Upper lobe of left lung (tissue), 6 donors: ENCODE measurements at regions not wholly inside any gene's neighbourhood (a gene's known extent, or its start where the extent isn't known, plus 50 kb on each side); places are given as distances from the start of the nearest gene placed in this dataset.
A peak's percentile ranks its signal among the peaks of the same experiment; 100 is the strongest.

ENCODE experiments used
- ATAC-seq, 2 donors: fragments of 200-7000 bp; cut with Tn5 transposase; one replicate each; pipeline ENCODE4 v1.9.1; 2022; ENCODE audit warnings: mild to moderate bottlenecking in 2 of 2, moderate library complexity in 2 of 2; ENCODE audit not compliant: low FRiP score in 2 of 2
- DNase-seq, 2 donors: peaks; one replicate each; pipeline ENCODE4 v3.0.0-alpha.2; 2019 to 2020
- H3K27ac ChIP-seq, 4 donors: fragments of 200-600 bp; sonication (generic); one replicate each; pipeline ENCODE4 v1.5.1; 2016 to 2019
- H3K27me3 ChIP-seq, 4 donors: fragments of 200-600 bp; sonication (generic); one replicate each; pipeline ENCODE4 v1.5.1; 2017 to 2019
- H3K36me3 ChIP-seq, 4 donors: fragments of 200-600 bp; sonication (generic); one replicate each; pipeline ENCODE4 v1.5.1; 2016 to 2019
- H3K4me1 ChIP-seq, 4 donors: fragments of 200-600 bp; sonication (generic); one replicate each; pipeline ENCODE4 v1.5.1; 2018 to 2019
- H3K4me3 ChIP-seq, 4 donors: fragments of 200-600 bp; sonication (generic); one replicate each; pipeline ENCODE4 v1.5.1; 2017 to 2019; ENCODE audit warnings: mild to moderate bottlenecking in 2 of 4, moderate library complexity in 1 of 4
- H3K9me3 ChIP-seq, 4 donors: fragments of 200-600 bp; sonication (generic); one replicate each; pipeline ENCODE4 v1.5.1; 2018 to 2019
- EP300 ChIP-seq, 4 donors: sonication (generic); formaldehyde crosslinking; IDR thresholded peaks; one replicate each; pipeline ENCODE4 v1.5.1; 2017; ENCODE audit warnings: antibody characterized with exemption in 4 of 4, control low read depth in 2 of 4
- POLR2A ChIP-seq, 4 donors: fragments of 450-650 bp; IDR thresholded peaks; one replicate each; pipeline ENCODE4 v1.5.1; 2016 to 2017; ENCODE audit warnings: antibody characterized with exemption in 4 of 4, mild to moderate bottlenecking in 2 of 4
- POLR2AphosphoS5 ChIP-seq, 2 donors: sonication (generic); formaldehyde crosslinking; IDR thresholded peaks; one replicate each; pipeline ENCODE4 v1.5.1; 2017; ENCODE audit warnings: antibody characterized with exemption in 2 of 2
- WGBS, 2 donors: methylation state at CpG; one replicate each; pipeline ENCODE4 v1.1.5; 2017 to 2018; 5-methylcytosine and 5-hydroxymethylcytosine counted together
- TF ChIP-seq, protein P1 (sequence below), 6 experiments: fragments of 450-650 bp in 4 of 6; fragments of 200-600 bp in 2 of 6; sonication (generic) in 2 of 6; IDR thresholded peaks; one replicate each; pipeline ENCODE4 v1.5.1; 2016 to 2019; ENCODE audit warnings: antibody characterized with exemption in 6 of 6
- donor health status: DM: no; HTN: no; CAD: no; lungs with moderate emphysema.
- donor health status: DM: no; HTN: yes; CAD: no; lungs with severe emphysema.

DNA sequence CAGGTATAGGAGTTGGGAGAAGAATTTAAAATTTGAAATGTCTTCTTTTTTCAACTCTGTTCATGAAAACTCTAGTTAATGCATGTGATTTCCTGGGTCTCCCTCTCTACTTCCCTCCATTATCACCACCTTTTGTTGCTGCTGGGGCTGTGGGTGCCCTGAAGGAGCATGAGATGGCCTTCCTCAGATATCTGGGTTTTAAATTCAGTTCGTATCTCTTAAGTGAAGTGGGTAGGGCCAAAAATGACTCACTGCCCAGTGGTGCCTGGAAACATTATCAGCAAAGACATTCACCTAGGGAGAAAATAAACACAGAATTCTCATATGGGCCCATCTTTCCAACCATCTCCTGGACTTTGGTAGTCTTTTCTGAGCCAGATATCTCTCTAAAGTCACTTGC lies 234.9 kb upstream of the PLEKHG7 start:
- Histone ChIP-seq H3K4me1 (no peaks in the 10 kb centered on the region), H3K27me3 (no peaks in the 10 kb centered on the region), H3K27ac (no peak overlapping the region), H3K36me3 (no peaks in the 10 kb centered on the region), H3K9me3 (no peaks in the 10 kb centered on the region), H3K4me3 (no peak overlapping the region)
- DNase-seq (no peak), ATAC-seq (no peak)
- 68 to 86% methylated on average over 1 of the region's 1 CpG for WGBS, 2 donors
- no peak for TF ChIP-seq EP300 (IDR thresholded peaks at IDR 0.05)
- TF ChIP-seq POLR2A (IDR thresholded peaks at IDR 0.05) = no peak
- TF ChIP-seq POLR2AphosphoS5 (IDR thresholded peaks at IDR 0.05) = no peak
- TF ChIP-seq, protein P1, sequence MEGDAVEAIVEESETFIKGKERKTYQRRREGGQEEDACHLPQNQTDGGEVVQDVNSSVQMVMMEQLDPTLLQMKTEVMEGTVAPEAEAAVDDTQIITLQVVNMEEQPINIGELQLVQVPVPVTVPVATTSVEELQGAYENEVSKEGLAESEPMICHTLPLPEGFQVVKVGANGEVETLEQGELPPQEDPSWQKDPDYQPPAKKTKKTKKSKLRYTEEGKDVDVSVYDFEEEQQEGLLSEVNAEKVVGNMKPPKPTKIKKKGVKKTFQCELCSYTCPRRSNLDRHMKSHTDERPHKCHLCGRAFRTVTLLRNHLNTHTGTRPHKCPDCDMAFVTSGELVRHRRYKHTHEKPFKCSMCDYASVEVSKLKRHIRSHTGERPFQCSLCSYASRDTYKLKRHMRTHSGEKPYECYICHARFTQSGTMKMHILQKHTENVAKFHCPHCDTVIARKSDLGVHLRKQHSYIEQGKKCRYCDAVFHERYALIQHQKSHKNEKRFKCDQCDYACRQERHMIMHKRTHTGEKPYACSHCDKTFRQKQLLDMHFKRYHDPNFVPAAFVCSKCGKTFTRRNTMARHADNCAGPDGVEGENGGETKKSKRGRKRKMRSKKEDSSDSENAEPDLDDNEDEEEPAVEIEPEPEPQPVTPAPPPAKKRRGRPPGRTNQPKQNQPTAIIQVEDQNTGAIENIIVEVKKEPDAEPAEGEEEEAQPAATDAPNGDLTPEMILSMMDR (IDR thresholded peaks at IDR 0.05) = no peak

- no peaks in the 10 kb centered on the region for H3K4me1 ChIP-seq
- no peak for DNase-seq
- peak overlapping the region in 1 of 4 donors; percentile 11 for H3K27ac ChIP-seq
- no peaks in the 10 kb centered on the region for H3K9me3 ChIP-seq
- no peak overlapping the region for H3K4me3 ChIP-seq
- WGBS, 2 donors = 64 to 71% methylated on average over 13 of the region's 13 CpGs
- no peaks in the 10 kb centered on the region for H3K36me3 ChIP-seq
- ATAC-seq = peak in 1 of 2 donors; percentile 65
- no peaks in the 10 kb centered on the region for H3K27me3 ChIP-seq
- TF ChIP-seq, protein P1 (IDR thresholded peaks at IDR 0.05) = no peak
- peak in 1 of 4 donors; percentile 26 for TF ChIP-seq POLR2A (IDR thresholded peaks at IDR 0.05)
- TF ChIP-seq EP300 (IDR thresholded peaks at IDR 0.05) = no peak
Observed at GRCh38 chr12:92466391-92467305, 236.1 kb upstream of the PLEKHG7 start.

DNA sequence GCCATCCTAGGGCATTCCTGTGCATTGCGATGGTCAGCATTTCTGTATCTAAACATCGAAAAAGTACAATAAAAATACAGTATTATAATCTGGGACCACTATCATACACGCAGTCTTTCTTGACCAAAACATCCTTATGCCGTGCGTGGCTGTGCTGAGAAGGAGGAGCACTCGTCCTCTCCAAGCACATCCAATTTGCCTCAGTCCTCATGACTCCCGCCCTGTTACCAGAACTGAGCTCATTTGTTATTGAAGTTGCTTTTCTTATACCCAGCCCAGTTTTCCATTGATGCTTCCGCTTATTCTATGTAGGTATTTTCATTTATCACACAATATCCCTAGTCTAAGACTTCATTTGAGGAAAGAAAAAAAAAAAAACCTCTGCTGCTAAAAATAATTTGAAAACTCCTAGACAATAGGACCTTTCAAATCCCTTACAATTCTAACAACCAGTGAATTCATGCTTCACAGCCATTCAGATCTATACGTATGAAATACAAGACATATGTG lies 236.9 kb upstream of the PLEKHG7 start:
- no peak overlapping the region for H3K27ac ChIP-seq

GRCh38 chr12:92464911-92465310 lies 237.9 kb upstream of the PLEKHG7 start:
- Histone ChIP-seq H3K4me1 (peaks cover 0 to 3% (median 0%) of the 10 kb centered on the region in 4 donors), H3K27me3 (no peaks in the 10 kb centered on the region), H3K27ac (no peak overlapping the region), H3K36me3 (no peaks in the 10 kb centered on the region), H3K9me3 (no peaks in the 10 kb centered on the region), H3K4me3 (no peak overlapping the region)
- DNase-seq (no peak), ATAC-seq (no peak)
- TF ChIP-seq, protein P1 (IDR thresholded peaks at IDR 0.05) = no peak
- TF ChIP-seq EP300 (IDR thresholded peaks at IDR 0.05) (no peak), POLR2AphosphoS5 (IDR thresholded peaks at IDR 0.05) (no peak), POLR2A (IDR thresholded peaks at IDR 0.05) (no peak)
- WGBS, 2 donors = 78 to 84% methylated on average over 3 of the region's 3 CpGs

More for the DNA sequence above, 236.9 kb upstream of the PLEKHG7 start:
- Histone ChIP-seq H3K9me3 (no peaks in the 10 kb centered on the region), H3K27me3 (no peaks in the 10 kb centered on the region), H3K4me3 (no peak overlapping the region), H3K36me3 (no peaks in the 10 kb centered on the region), H3K4me1 (peaks cover 0 to 3% (median 0%) of the 10 kb centered on the region in 4 donors)
- 92 to 95% methylated on average over 9 of the region's 9 CpGs for WGBS, 2 donors
- no peak for DNase-seq
- no peak for ATAC-seq
- TF ChIP-seq EP300 (IDR thresholded peaks at IDR 0.05) = no peak
- TF ChIP-seq, protein P1 (IDR thresholded peaks at IDR 0.05) = no peak
- no peak for TF ChIP-seq POLR2AphosphoS5 (IDR thresholded peaks at IDR 0.05)
- TF ChIP-seq POLR2A (IDR thresholded peaks at IDR 0.05) = no peak
